ENCODE measurements at regions not wholly inside any gene's neighbourhood (a gene's known extent, or its start where the extent isn't known, plus 50 kb on each side); places are given as distances from the start of the nearest gene placed in this dataset.

- 97 to 98% (median 97%) methylated on average over 3 of the region's 3 CpGs for whole genome bisulfite sequencing, 3 donors
- Histone ChIP-seq H3K9me3 (no peaks in the 10 kb centered on the region), H3K4me1 (no peaks in the 10 kb centered on the region), H3K36me3 (ENCODE audit: insufficient read depth in 1 of 2, low read depth in 1 of 2) (no peaks in the 10 kb centered on the region), H3K27me3 (ENCODE audit: insufficient read depth in 3 of 3, low read length in 2 of 3) (no peaks in the 10 kb centered on the region), H3K4me3 (no peak overlapping the region), H3K27ac (no peak overlapping the region)
- no peak for DNase-seq
- no peak for ATAC-seq
- intact Hi-C loops (cut with DNase I): no loop called here
- no peak for TF ChIP-seq CTCF (IDR thresholded peaks at IDR 0.05)
These were observed 167.6 kb downstream of the ALDH1A2 start for GRCh38 chr15:57897870-57898269.

DNA sequence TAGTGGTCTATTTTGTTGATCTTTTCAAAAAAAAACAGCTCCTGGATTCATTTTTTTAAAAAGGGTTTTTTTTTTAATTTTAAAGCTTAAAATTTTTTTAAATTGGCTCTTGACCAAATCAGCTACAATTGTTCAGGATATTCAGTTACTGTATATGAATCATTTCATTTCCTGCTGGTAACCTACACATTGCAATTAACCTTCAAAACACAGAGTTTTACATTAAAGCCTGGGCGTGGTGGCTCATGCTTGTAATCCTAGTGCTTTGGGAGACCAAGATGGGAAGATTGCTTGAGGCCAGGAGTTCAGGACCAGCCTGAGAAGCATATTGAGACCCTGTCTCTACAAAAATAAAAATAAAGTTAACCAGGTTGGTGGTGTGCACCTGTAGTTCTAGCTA lies 163.4 kb downstream of the ALDH1A2 start:
- TF ChIP-seq CTCF (IDR thresholded peaks at IDR 0.05): no peak
- ATAC-seq (no peak), DNase-seq (no peak)
- no peak overlapping the region for H3K4me3 ChIP-seq
- no peaks in the 10 kb centered on the region for H3K36me3 ChIP-seq (ENCODE audit: insufficient read depth in 1 of 2, low read depth in 1 of 2)
- intact Hi-C loops (cut with DNase I): no loop called here
- H3K4me1 ChIP-seq: no peaks in the 10 kb centered on the region
- no peaks in the 10 kb centered on the region for H3K9me3 ChIP-seq
- H3K27ac ChIP-seq: no peak overlapping the region
- H3K27me3 ChIP-seq (ENCODE audit: insufficient read depth in 3 of 3, low read length in 2 of 3): no peaks in the 10 kb centered on the region
- WGBS, 3 donors: 85 to 87% (median 86%) methylated on average over 1 of the region's 1 CpG
